NCI-H82 (cell line): ENCODE measurements at regions not wholly inside any gene's neighbourhood (a gene's known extent, or its start where the extent isn't known, plus 50 kb on each side); places are given as distances from the start of the nearest gene placed in this dataset.
A peak's percentile ranks its signal among the peaks of the same experiment; 100 is the strongest.

Experiments
- DNase-seq: peaks from one replicate; lab custom pipeline; 2025; lab: John Stamatoyannopoulos, UW

DNA sequence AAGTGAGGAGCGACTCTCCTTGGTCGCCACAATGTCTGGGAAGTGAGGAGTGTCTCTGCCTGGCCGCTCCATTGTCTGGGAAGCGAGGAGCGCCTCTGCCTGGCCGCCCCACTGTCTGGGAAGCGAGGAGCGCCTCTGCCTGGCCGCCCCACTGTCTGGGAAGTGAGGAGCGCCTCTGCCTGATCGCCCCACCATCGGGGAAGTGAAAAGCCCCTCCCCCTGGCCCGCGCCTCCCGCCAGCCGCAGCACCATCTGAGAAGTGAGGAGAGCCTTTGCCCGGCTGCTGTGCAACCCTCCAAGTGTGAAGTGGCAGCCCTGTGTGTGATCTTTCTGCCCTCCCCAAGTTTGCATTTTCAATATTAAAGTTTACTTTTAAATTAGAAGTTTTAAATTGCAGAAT lies 95.0 kb upstream of the PPP2R5A start:
- DNase-seq = no peak

DNA sequence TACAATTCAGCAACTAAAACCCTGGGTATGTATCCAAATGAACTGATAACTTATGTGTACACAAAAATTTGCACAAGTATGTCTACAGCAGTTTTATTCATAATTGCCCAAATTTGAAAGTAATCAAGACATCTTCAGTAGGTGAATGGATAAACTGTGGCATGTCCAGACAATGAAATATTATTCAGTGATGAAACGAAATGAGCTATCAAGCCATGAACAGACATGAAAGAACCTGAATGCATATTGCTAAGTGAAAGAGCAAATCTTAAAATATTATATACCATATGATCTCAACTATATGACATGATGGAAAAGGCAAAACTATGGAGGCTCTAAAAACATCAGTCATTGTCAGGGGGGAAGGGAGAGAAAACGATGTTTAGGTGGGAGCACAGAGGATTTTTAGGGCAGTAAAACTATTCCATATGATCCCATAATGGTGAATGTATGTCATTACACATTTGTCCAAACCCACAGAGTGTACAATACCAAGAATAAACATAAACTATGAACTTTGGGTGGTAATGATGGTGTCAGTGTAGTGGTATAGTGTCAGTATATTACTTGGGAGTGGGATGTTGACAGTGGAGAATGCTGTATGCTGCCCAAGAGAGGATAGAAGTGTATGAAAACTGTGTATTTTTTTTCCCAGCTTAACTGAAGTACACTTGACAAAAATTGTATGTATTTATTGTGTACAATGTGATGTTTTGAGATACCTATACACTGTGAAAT lies 92.8 kb upstream of the PPP2R5A start:
- no peak for DNase-seq

DNA sequence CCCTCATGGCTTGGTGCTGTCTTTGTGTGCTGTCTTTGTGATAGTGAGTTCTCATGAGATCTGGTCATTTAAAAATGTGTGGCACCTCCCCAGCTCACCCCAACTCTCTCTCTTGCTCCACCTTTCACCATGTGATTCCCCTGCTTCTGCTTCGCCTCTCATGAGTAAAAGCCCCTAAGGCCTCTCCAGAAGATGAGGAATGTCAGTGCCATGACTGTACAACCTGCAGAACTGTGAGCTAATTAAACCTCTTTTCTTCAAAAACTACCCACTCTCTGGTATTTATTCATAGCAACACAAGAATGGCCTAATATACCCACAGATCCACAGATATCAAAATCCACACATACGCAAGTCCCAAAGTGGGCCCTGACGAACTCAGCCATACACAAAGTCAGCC lies 88.9 kb upstream of the PPP2R5A start:
- no peak for DNase-seq

DNA sequence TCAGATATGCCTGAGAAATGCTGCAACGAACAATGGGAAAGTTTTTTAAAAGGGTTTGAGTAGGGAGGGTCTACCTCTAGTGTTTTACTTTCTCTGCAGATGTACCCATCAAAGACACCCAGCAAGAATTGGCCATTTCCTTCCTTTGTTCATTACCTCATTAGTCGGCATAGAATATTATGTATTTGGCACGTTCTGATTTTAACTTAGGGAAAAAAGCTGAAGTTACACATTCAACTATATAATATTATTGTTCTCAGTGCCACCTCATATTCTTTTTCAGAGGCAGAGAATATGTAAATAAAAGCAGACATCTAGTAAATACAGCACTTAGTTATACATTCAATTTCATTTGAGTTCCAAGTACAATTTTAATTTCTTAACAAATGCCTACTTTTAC lies 83.7 kb upstream of the PPP2R5A start:
- no peak for DNase-seq

DNA sequence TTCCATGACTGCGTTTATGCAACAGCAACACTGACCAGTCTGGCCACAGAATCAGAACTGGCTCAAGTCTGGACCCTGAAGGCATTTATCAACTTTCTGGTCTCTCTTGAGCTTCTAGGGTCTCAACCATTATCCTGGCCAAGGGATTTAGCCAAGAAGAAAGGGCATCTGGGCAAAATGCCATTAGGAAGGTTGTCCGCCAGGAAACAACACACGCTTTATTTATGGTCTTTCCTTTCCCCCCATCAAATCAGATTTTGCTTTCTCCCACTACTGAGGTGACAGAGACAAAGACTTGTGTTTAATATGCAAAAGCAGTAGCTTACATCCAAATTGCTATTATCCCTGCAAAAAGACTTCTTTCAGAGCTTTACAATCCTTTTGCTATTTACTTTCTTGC lies 81.6 kb upstream of the PPP2R5A start:
- peak; percentile 25 for DNase-seq

DNA sequence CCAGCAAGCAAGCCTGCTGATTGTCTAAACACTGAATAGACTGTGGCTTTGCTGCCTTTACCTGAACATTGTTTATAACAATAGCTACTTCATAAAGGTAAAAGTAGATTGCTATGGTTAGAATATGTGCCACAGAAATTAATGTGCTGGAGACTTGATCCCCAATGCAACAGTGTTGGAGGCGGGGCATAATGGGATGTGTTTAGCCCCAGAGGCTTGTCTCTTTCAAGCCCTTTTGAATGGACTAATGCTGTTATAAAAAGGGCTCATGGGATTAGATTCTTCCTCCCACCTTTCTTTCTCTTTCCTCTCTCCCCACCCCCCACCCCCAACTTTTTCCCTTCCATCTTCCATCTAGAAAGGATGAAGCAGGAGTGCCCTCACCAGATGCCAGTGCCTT lies 80.2 kb upstream of the PPP2R5A start:
- peak; percentile 94 for DNase-seq

DNA sequence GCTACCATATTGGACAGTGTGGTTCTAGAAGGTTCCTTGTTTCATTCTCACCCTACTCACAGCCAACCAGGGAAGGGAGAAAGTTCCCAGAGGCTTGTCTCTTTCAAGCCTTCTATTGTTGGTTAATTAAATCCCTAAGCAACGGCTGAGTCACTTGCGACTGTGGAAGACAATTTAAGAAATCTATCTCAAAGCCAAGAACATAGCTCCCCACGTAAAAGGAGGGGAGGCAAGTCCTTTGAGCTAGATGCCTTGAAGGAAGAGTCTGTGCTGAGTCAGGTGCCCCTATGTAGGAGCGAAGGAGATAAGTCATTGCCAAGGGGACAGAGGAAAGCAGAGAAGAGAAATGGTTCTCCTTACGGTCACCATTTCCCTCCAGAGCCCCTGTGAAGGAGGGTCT lies 79.4 kb upstream of the PPP2R5A start:
- DNase-seq = no peak

DNA sequence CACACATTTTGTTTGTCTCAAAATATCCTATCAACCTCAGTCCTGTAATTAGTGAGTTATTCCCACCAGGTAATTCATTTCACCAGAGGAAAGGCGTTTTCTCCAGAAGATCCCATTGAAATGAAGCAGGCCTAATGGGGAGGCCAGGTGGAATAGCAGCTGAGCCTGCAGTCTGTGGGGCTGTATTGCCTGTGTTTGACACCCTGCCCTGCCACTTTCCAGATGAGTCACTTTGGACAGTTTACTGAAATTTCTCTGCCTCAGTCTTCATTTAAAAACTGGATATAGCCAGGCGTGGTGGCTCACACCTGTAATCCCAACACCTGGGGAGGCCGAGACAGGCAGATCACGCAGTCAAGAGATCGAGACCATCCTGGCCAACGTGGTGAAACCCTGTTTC lies 78.1 kb upstream of the PPP2R5A start:
- DNase-seq = no peak

DNA sequence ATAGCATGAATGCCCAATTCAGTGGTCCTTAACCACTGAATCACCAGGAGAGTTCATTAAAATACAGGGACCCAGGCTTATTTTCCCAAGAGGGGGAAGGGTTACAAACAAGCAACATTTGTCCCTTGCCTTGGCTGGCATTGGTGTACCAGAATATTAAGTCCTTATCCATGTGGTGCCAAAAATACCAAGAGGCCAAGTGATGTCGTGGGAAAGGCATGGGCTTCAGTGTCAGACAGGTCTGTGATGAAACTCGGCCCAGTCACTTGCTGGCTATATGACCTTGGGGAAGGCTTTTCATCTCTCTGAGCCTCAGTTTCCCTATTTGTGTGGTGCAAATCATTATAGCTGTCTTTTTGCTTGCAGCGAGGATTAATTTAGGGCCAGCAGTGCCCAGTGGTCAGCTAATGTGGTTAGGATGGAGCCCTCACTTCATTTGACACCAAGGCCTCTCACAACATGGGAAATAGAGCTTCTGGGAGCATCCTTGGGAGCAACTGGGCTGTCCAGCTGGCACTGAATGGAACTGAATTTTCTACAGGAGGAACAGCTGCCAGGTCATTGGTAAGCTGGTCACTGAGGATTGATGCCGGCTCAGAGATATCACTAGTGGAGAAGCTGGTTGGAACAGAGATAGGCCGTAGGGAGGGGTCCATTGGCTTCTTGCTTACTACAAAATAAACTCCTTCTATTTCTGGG lies 77.2 kb upstream of the PPP2R5A start:
- no peak for DNase-seq

DNA sequence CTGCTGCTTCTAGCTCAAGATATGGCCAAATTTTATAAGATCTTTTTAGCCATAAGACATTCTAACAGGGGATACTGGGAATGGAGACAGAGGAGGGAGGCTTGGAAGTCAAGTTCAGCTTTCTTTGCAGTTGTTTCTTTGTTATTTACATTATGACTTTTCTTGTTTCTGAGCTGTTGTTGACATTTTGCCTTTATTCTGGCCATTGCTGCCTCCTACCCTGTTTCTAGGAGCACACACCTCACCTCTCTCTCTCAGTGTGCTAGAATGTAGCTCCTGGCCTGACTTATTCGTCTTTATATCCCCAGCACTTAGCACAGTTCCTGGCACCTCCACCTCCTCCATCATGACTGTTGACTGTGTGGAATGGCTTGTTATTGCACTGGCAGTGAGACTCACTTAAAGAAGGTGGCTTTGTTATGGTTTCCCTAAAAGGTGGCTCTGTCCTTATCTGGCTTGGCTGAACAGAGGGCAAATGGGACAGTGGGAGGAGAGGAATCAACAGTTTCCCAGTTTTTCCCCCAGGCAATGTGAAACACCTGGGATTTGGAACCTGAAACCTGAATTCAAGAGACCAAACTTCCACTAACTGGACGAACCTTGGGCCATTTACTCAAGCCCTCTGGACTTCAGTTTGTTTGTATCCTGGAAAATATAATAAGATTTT lies 76.1 kb upstream of the PPP2R5A start:
- DNase-seq = no peak

DNA sequence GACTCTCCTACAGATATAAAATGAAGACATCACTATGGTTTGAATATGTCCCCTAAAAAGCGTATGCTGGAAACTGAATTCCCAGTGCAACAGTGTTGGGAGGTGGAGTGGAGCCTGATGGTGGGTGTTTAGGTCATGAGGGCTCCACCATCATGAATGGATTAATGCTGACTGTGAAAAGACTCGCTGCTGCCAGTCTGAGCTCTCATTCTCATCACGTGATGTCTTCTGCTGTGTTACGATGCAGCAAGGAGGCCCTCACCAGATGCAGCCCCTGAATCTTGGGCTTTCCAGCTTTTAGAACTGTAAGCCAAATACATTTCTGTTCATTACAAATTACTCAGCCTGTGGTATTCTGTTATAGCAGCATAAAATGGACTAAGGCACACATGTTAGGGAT lies 73.8 kb upstream of the PPP2R5A start:
- DNase-seq = no peak

DNA sequence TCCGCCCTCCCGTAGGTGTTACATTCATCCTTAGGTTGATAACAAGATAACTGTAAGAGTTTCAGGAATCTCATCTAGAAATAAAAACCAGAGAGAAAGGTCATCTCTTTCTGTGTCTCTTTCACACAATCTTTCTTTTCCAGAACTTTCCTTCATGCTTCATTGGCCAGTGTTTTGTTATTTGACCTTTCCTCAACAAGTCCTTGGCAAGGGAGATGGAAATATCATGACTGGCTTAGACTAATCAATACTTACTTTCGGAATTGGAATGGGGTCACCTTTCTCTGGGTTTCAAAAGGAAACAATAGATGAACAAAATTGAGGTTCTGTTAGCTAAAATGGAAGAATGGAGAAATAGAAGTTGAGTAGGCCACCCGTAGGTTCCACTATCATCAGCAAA lies 72.9 kb upstream of the PPP2R5A start:
- DNase-seq = no peak

DNA sequence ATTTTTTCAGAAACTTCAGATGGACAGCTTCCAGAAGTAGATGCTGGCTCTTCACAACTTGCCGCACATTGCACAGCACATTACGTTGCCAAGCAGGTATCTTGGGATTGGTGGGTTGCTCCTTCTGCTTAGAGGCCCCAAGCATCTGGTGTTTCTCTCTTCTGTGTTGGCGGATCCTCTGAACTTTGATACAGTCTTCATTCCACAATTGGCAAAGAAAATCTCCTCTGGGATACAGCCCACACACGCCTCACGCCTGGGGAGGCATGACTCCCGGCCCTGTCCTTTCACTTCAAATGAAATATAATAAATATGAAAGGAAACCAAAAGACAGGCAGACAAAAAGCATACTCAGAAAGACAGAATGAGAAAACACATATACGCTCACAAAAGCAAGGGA lies 72.3 kb upstream of the PPP2R5A start:
- DNase-seq = no peak

DNA sequence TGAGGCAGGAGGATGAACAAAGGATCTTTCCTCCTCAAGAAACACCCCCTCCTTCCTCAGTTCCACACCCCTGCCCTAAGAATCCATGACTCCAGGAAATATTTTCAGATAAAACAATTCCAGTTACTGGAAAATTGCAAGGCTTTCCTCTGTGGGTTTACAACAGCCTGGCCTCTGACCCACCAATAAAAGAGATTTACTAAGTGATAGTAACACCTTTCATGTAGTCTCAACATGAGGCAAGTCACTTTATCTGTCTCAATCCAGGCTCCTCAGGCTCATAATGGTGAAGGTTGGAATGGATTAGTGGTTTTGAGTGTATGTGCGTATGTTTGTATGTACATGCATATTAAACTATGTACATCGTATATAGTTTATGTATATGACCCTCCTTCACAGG lies 71.4 kb upstream of the PPP2R5A start:
- no peak for DNase-seq

DNA sequence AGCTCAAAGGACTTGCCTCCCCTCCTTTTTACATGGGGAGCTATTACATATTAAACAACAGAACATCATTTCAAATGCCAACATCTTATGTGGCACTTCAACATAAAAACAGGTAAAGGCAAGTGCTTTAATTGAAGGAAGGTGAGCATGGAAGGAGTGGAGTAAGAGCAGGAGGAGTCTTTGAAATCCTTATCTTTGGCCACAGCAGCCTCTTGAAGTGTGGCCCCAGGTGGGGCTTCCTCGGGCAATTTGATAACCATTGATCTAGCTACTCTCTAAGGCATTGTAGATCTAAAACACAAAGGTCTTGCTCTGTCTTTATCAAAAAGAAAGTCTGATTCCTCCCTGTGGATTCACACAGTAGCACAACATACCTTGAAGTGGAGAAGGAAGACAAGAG lies 70.9 kb upstream of the PPP2R5A start:
- no peak for DNase-seq

DNA sequence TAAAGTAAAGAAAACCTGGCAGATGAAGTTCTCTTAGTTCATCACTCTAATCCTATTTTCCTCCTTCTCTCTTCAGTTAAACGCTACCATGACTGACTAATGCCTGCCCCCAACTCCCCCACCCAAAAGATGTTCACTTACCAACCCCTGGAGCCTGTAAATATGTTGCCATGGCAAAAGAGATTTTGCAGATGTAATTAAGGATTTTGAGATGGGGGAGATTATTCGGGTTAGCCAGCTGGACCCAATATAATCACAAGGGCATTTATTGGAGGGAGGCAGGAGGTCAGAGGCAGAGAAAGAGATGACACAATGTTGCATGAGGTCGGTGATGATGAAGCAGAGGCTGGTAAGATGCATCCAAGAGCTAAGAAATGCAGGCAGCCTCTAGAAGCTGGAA lies 69.3 kb upstream of the PPP2R5A start:
- DNase-seq = peak; percentile 99

DNA sequence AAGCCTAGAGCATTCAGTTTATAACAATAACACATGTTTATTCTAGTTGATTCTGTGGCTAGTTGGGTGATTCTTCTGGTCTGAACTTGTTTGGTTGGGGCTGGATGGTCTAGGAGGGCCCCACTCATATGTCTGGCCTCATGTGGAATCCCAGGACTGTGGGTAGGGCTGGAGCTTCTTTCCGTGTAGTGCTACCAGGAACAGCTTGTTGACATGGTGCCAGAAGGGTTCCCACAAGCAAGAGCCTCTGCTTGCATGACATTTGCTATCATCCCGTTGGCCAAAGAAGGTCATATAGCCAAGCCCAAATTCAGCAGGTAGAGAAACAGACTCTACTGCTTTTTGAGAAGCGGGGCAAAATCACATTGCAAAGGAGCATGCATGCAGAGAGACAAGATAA lies 67.6 kb upstream of the PPP2R5A start:
- peak; percentile 76 for DNase-seq

DNA sequence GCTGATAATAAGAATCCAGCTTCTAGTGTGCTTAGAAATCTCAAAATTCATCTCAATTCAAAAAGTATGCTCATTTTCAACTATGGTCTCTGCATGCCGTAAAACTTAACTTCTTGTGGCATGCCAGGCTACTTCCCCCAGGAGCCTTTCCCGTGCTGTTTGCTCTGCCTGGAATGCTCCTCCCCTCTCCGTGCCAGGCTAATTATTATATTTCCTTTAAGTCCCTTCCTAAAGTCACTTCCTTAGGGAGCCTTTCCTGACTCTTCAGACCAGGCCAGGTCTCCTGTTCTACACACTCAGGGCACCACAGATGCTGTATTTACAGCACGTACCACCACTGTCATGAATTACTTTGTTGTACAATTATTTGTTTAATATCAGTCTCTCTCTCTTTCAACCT lies 67.1 kb upstream of the PPP2R5A start:
- DNase-seq = no peak

DNA sequence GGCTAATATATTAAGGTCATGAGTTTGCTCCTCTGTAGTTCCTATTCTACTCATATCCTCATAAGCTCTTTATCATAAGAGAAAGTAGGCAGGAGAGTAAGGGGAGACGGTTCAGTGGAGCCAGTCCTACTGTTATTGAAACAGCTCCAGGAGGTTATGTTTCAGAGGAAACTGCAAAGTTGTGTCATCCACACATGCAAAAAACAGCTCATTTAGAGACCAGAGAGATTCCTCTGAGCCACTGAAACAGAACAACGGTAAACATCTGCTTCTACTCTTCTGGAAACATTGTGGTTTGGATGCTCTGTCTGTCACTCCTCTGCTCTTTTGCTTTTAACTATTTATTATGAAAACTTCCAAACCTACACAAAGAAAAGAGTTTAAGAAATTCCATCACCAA lies 66.3 kb upstream of the PPP2R5A start:
- DNase-seq = no peak

DNA sequence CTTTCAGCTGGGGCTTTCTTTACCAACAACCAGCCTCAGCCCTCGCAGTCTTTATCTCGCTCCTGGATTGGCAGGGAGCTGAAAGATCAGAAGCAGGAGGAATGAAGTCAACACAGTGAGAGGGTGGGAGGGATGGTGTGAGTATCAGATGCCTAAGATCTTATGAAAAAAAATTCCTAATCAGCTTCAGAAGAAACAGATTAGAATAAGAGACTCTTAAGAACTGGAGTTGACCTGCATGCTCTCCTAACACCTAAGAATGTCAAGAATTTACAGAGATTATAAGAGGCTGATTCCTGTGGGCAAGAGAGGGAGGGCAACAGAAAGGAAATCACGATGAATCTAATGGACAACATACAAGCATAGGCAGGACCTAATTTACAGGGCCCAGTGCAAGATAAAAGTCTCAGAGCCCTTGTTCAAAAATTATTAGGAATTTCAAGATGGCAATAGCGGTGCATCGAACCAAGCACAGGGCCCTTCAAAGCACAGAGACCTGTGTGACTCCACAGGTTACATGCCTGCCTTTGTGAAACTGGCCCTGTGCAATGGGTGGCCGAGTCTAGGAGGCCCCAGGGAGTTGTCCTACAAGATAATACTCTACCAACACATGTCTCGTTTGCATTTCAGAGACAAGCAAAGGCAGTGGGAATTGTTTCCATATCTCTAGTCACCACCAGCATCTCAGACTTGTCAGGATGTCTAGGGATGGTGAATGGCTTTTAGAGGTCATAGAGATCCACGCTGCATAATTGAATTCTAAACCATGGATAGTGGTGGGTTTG lies 65.3 kb upstream of the PPP2R5A start:
- DNase-seq = peak; percentile 89

DNA sequence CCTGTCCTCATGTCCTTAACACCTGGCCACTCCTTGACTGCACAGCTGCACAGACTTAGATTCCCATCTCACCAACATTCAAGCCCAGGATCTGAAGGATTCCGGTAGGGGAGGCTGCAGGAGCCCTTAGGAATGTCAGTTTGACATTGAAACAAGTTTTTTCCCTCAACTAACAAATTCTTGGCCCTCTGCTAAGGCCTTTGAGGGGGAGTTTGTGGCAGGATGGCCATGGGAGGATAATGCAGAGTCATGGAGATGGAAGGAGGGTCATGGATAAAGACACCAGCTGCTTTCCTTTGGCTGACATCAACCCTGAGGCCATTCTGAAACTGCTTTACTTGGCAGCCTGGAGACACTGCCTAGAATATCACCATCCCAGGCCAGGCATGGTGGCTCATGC lies 63.4 kb upstream of the PPP2R5A start:
- DNase-seq = no peak

DNA sequence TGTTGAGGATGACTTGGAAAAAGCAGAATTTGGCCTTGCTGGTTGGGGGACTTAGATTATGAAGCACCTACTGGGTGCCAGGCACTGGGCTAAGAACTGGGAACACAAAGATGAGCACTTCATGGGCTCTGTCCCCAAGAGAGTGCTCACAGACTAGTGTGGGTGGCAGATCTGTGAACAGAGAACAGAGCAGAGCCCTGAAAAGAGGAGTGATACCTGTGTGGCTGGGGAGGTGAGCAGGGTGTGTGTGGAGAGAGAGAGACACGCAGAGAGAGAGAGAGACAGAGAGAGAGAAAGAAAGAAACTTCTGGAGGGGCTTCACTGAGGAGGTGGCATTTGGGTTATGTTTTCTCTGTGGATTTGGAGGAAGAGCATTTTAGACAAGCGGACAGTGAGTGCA lies 61.1 kb upstream of the PPP2R5A start:
- DNase-seq = no peak

DNA sequence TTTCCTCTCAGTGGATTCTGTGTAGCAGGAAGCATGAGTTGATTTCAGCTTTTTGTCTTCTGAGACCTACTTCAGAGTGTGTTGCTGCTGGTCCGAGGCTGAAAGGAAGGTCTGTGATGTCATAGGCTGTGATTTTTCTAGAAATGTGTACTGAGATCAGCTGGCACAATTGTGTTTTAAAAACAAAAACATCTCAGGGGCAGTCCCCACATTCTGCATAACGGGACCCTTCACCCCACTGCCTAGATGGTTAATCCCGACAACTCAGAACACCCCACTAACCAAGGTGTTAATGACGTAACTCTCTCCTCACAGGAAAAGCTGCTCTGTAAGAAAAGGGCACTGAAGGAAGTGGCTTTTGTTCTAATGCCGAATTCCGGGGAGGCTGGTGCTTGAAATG lies 59.8 kb upstream of the PPP2R5A start:
- DNase-seq = no peak
